Mesodermal cell (in vitro differentiated cells): ENCODE measurements at regions not wholly inside any gene's neighbourhood (a gene's known extent, or its start where the extent isn't known, plus 50 kb on each side); places are given as distances from the start of the nearest gene placed in this dataset.

ENCODE experiments used
- H3K27ac ChIP-seq: 2 replicates; pipeline ENCODE4 v1.7.0; 2013; ENCODE audit warnings: mild to moderate bottlenecking, low read depth, low read length, moderate library complexity; ENCODE audit not compliant: severe bottlenecking
- H3K36me3 ChIP-seq: 2 replicates; pipeline ENCODE4 v1.7.1; 2013; ENCODE audit warnings: mild to moderate bottlenecking, low read length, moderate library complexity; ENCODE audit not compliant: control insufficient read depth, insufficient read depth
- H3K4me1 ChIP-seq: one replicate; pipeline ENCODE4 v1.7.1; 2013; ENCODE audit warnings: mild to moderate bottlenecking, low read length; ENCODE audit not compliant: insufficient read depth, control insufficient read depth, poor library complexity, severe bottlenecking
- H3K4me3 ChIP-seq: 2 replicates; pipeline ENCODE4 v1.7.0; 2013; ENCODE audit warnings: low read length, control low read depth, mild to moderate bottlenecking; ENCODE audit not compliant: insufficient read depth, poor library complexity, severe bottlenecking; ENCODE audit errors: extremely low read depth
- H3K9me3 ChIP-seq: 2 replicates; pipeline ENCODE4 v1.7.1; 2013; ENCODE audit warnings: mild to moderate bottlenecking, low read length, moderate library complexity; ENCODE audit not compliant: control insufficient read depth
- WGBS, 2 experiments: methylation state at CpG; one replicate each; pipeline ENCODE4 v1.1.5; 2013; ENCODE audit warnings: missing lambda C conversion rate in 2 of 2; ENCODE audit not compliant: insufficient coverage in 2 of 2; 5-methylcytosine and 5-hydroxymethylcytosine counted together

- Histone ChIP-seq H3K36me3 (no peaks in the 10 kb centered on the region), H3K4me1 (no peaks in the 10 kb centered on the region), H3K4me3 (no peak overlapping the region), H3K27ac (no peak overlapping the region), H3K9me3 (no peaks in the 10 kb centered on the region)
These were observed 775.0 kb downstream of the USP25 start for GRCh38 chr21:16504766-16505165.

GRCh38 chr21:16509476-16509875, 779.7 kb downstream of the USP25 start:
- 80 to 95% methylated on average over 1 to 2 of the region's 3 CpGs for WGBS, 2 experiments
- Histone ChIP-seq H3K4me3 (no peak overlapping the region), H3K36me3 (no peaks in the 10 kb centered on the region)

GRCh38 chr21:16514316-16514715, 784.5 kb downstream of the USP25 start:
- H3K27ac ChIP-seq: no peak overlapping the region
- H3K36me3 ChIP-seq: no peaks in the 10 kb centered on the region
- 88 to 92% methylated on average over 1 to 2 of the region's 2 CpGs for WGBS, 2 experiments
- no peak overlapping the region for H3K4me3 ChIP-seq
- H3K9me3 ChIP-seq: no peaks in the 10 kb centered on the region
- no peaks in the 10 kb centered on the region for H3K4me1 ChIP-seq

More at GRCh38 chr21:16509476-16509875, 779.7 kb downstream of the USP25 start:
- Histone ChIP-seq H3K27ac (no peak overlapping the region), H3K4me1 (no peaks in the 10 kb centered on the region), H3K9me3 (no peaks in the 10 kb centered on the region)

- no peak overlapping the region for H3K4me3 ChIP-seq
- no peak overlapping the region for H3K27ac ChIP-seq
These were observed 787.6 kb downstream of the USP25 start for GRCh38 chr21:16517383-16517782.

DNA sequence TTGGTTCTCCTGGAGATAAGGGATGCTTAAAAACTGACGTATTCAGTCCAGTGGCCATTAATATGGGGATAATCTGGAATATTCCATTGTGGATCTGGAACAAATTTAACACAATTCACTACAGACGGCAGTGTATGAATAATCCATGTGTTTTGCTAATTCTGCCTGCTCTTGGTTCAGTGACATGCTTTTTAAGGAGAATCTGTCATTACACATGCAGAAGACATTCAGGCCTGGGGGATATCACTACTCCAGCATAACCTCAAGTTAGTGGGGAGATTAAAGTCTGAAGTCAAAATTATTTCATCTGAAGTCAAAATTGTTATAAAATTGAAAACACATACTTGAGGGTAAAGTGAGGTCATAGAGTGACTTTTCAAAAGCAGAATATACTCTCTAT, 789.3 kb downstream of the USP25 start:
- H3K9me3 ChIP-seq: no peaks in the 10 kb centered on the region
- H3K4me1 ChIP-seq: no peaks in the 10 kb centered on the region
- 83% methylated on average over 2 of the region's 2 CpGs; no CpG with 5 or more reads in 1 of the 2 experiments for WGBS, 2 experiments
- no peak overlapping the region for H3K4me3 ChIP-seq
- no peak overlapping the region for H3K27ac ChIP-seq
- no peaks in the 10 kb centered on the region for H3K36me3 ChIP-seq

More at GRCh38 chr21:16517383-16517782, 787.6 kb downstream of the USP25 start:
- no CpG with 5 or more reads among the region's 1 CpG for WGBS, 2 experiments
- Histone ChIP-seq H3K9me3 (no peaks in the 10 kb centered on the region), H3K4me1 (no peaks in the 10 kb centered on the region), H3K36me3 (no peaks in the 10 kb centered on the region)

- no peaks in the 10 kb centered on the region for H3K9me3 ChIP-seq
- no peak overlapping the region for H3K4me3 ChIP-seq
- no peak overlapping the region for H3K27ac ChIP-seq
- no peaks in the 10 kb centered on the region for H3K4me1 ChIP-seq
- no peaks in the 10 kb centered on the region for H3K36me3 ChIP-seq
These were observed 789.9 kb downstream of the USP25 start for GRCh38 chr21:16519644-16520043.

GRCh38 chr21:16522548-16522947, 792.8 kb downstream of the USP25 start:
- WGBS, 2 experiments: no CpG with 5 or more reads among the region's 2 CpGs
- no peak overlapping the region for H3K4me3 ChIP-seq
- no peak overlapping the region for H3K27ac ChIP-seq

GRCh38 chr21:16530656-16531055, 800.9 kb downstream of the USP25 start:
- no peaks in the 10 kb centered on the region for H3K4me1 ChIP-seq
- no peaks in the 10 kb centered on the region for H3K36me3 ChIP-seq
- WGBS, 2 experiments: no CpG with 5 or more reads among the region's 2 CpGs
- H3K9me3 ChIP-seq: no peaks in the 10 kb centered on the region
- H3K27ac ChIP-seq: no peak overlapping the region
- H3K4me3 ChIP-seq: no peak overlapping the region

More at GRCh38 chr21:16522548-16522947, 792.8 kb downstream of the USP25 start:
- H3K36me3 ChIP-seq: no peaks in the 10 kb centered on the region
- H3K9me3 ChIP-seq: no peaks in the 10 kb centered on the region
- no peaks in the 10 kb centered on the region for H3K4me1 ChIP-seq

GRCh38 chr21:16532840-16533239, 803.1 kb downstream of the USP25 start:
- no peak overlapping the region for H3K4me3 ChIP-seq
- no peaks in the 10 kb centered on the region for H3K36me3 ChIP-seq
- H3K4me1 ChIP-seq: no peaks in the 10 kb centered on the region
- H3K9me3 ChIP-seq: no peaks in the 10 kb centered on the region
- H3K27ac ChIP-seq: no peak overlapping the region
- 86% methylated on average over 1 of the region's 4 CpGs; no CpG with 5 or more reads in 1 of the 2 experiments for WGBS, 2 experiments

- 86% methylated on average over 7 to 8 of the region's 9 CpGs for WGBS, 2 experiments
- Histone ChIP-seq H3K4me3 (no peak overlapping the region), H3K27ac (no peak overlapping the region), H3K9me3 (no peaks in the 10 kb centered on the region), H3K36me3 (no peaks in the 10 kb centered on the region), H3K4me1 (no peaks in the 10 kb centered on the region)
These were observed 804.1 kb downstream of the USP25 start for GRCh38 chr21:16533692-16534407.

GRCh38 chr21:16534408-16535101, 804.8 kb downstream of the USP25 start:
- H3K4me3 ChIP-seq: no peak overlapping the region
- H3K27ac ChIP-seq: no peak overlapping the region
- 87 to 88% methylated on average over 9 of the region's 11 CpGs for WGBS, 2 experiments
- H3K36me3 ChIP-seq: no peaks in the 10 kb centered on the region
- H3K9me3 ChIP-seq: no peaks in the 10 kb centered on the region
- no peaks in the 10 kb centered on the region for H3K4me1 ChIP-seq
